Kidney (tissue), 13 donors: ENCODE measurements at regions not wholly inside any gene's neighbourhood (a gene's known extent, or its start where the extent isn't known, plus 50 kb on each side); places are given as distances from the start of the nearest gene placed in this dataset.

ENCODE experiments used
- DNase-seq, 5 donors: peaks; one replicate each; pipeline ENCODE4 v3.0.0-alpha.2; 2013 to 2020
- FAIRE-seq: peaks from 2 replicates; lab custom pipeline; 2012; peaks lifted over from hg19 to GRCh38; lab: Jason Lieb, UNC
- H3K27ac ChIP-seq, 2 donors: one replicate each; pipeline ENCODE4 v1.7.0; 2013; ENCODE audit warnings: low read depth in 2 of 2, low read length in 2 of 2, inconsistent platforms in 1 of 2
- H3K27me3 ChIP-seq: one replicate; pipeline ENCODE4 v1.7.1; 2013; ENCODE audit warnings: low read length, inconsistent platforms; ENCODE audit not compliant: control insufficient read depth, insufficient read depth
- H3K36me3 ChIP-seq, 3 donors: one replicate each; pipeline versions ENCODE4 v1.7.0 to v1.7.1; 2013; ENCODE audit warnings: low read length in 3 of 3, control low read depth in 1 of 3, inconsistent platforms in 1 of 3; ENCODE audit not compliant: insufficient read depth in 3 of 3, control insufficient read depth in 2 of 3
- H3K4me1 ChIP-seq, 3 donors: one replicate each; pipeline versions ENCODE4 v1.7.0 to v1.7.1; 2013; ENCODE audit warnings: low read length in 3 of 3, inconsistent platforms in 1 of 3, low read depth in 1 of 3; ENCODE audit not compliant: control insufficient read depth in 2 of 3, insufficient read depth in 2 of 3
- H3K4me3 ChIP-seq, 3 donors: one replicate each; pipeline versions ENCODE4 v1.7.0 to v1.8.1; 2013; ENCODE audit warnings: low read length in 3 of 3, control low read depth in 1 of 3, inconsistent platforms in 1 of 3
- H3K9ac ChIP-seq, 3 donors: one replicate each; pipeline versions ENCODE4 v1.7.0 to v1.7.1; 2013; ENCODE audit warnings: low read length in 3 of 3, control low read depth in 1 of 3, inconsistent platforms in 1 of 3
- H3K9me3 ChIP-seq, 3 donors: one replicate each; pipeline versions ENCODE4 v1.7.0 to v1.7.1; 2013; ENCODE audit warnings: low read length in 3 of 3, control low read depth in 1 of 3, inconsistent platforms in 1 of 3; ENCODE audit not compliant: control insufficient read depth in 2 of 3, insufficient read depth in 1 of 3
- intact Hi-C: fragments of 100-400 bp; cut with DNase I; formaldehyde crosslinking; loops from one replicate; pipeline ENCODE4 v1.11.1; 2022
- TF ChIP-seq, protein P1 (sequence below): IDR thresholded peaks from 3 replicates; pipeline ENCODE4 v1.5.1; 2012; ENCODE audit warnings: mild to moderate bottlenecking, moderate library complexity, borderline replicate concordance; ENCODE audit not compliant: insufficient read depth; ENCODE audit errors: extremely low read depth
- donor health status: control.
- donor health status: control.
- donor health status: control.
- donor health status: control.
- donor health status: control.
- donor health status: DM: yes; HTN: yes; CAD: no.
- donor health status: Normal renal cell carcinoma (clear cell type).

DNA sequence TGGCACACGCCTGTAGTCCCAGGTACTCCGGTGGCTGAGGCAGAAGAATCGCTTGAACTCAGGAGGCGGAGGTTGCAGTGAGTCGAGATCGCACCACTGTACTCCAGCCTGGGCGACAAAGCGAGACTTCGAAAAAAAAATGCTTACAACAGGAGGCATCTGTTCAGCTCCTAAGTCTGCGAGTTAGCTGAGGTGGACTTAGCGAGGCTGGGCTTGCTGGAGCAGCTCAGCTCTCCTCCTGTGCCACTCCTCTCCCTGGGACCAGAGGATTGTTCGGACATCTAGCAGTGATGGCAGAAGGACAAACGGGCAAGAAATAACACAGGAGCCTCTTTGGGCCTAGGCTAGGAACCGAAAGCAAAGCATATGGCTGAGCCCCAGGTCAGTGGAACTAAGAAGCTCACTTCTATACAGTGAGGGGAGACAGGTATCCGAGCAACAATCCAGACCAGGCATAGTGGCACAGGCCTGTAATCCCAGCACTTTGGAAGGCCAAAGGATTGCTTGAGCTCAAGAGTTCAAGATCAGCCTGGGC lies 260.1 kb downstream of the GLI2 start:
- Histone ChIP-seq H3K36me3 (no peaks in the 10 kb centered on the region), H3K9me3 (no peaks in the 10 kb centered on the region), H3K27me3 (no peaks in the 10 kb centered on the region), H3K9ac (no peak overlapping the region), H3K4me1 (no peaks in the 10 kb centered on the region), H3K4me3 (no peak overlapping the region), H3K27ac (no peak overlapping the region)
- intact Hi-C loops, result no loop called here
- TF ChIP-seq, protein P1, sequence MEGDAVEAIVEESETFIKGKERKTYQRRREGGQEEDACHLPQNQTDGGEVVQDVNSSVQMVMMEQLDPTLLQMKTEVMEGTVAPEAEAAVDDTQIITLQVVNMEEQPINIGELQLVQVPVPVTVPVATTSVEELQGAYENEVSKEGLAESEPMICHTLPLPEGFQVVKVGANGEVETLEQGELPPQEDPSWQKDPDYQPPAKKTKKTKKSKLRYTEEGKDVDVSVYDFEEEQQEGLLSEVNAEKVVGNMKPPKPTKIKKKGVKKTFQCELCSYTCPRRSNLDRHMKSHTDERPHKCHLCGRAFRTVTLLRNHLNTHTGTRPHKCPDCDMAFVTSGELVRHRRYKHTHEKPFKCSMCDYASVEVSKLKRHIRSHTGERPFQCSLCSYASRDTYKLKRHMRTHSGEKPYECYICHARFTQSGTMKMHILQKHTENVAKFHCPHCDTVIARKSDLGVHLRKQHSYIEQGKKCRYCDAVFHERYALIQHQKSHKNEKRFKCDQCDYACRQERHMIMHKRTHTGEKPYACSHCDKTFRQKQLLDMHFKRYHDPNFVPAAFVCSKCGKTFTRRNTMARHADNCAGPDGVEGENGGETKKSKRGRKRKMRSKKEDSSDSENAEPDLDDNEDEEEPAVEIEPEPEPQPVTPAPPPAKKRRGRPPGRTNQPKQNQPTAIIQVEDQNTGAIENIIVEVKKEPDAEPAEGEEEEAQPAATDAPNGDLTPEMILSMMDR, result no peak
- no peak for FAIRE-seq
- DNase-seq, result peak in 1 of 5 donors; percentile 1

DNA sequence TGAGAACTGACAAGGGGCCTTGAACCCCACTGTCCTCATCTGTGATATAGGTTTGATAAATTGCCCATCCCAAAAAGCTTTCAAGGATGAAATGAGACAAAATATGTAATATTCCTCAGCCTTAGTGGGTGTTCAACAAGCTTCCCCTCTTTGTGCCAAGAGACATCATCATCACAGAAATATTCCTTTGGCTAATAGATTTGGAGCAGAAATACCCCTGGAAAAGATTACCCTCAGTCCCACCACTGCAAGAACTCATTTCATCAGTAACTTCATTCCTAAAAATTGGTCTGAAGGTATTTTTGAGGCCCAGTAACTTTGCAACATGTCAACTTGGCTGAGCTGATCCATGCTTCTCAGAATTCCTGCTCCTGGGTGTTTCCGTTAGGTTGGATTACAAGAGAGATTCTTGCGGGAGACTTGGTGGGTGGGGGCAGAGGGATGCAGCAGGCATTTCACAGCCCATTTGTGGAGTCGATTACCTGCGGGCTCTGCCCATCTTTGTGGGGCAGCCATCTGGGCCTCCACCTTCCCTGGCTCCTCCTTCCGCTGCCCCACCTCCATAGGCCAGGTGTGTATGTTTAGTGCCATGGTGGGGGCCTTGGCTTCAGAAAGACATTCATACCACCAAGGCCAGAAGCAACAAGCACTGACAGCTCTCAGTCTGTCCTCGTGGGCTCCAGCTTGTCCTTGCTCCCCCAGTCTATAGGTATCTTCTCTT lies 263.9 kb downstream of the GLI2 start:
- DNase-seq (no peak), FAIRE-seq (no peak)
- Histone ChIP-seq H3K27ac (no peak overlapping the region), H3K9me3 (no peaks in the 10 kb centered on the region), H3K9ac (no peak overlapping the region), H3K4me1 (no peaks in the 10 kb centered on the region), H3K4me3 (no peak overlapping the region), H3K27me3 (no peaks in the 10 kb centered on the region), H3K36me3 (no peaks in the 10 kb centered on the region)
- intact Hi-C loops, result no loop called here
- TF ChIP-seq, protein P1, result no peak

GRCh38 chr2:121000804-121001203 lies 265.1 kb downstream of the GLI2 start:
- DNase-seq (no peak), FAIRE-seq (no peak)
- Histone ChIP-seq H3K36me3 (no peaks in the 10 kb centered on the region), H3K9me3 (no peaks in the 10 kb centered on the region), H3K9ac (no peak overlapping the region), H3K27me3 (no peaks in the 10 kb centered on the region), H3K27ac (no peak overlapping the region), H3K4me3 (no peak overlapping the region), H3K4me1 (no peaks in the 10 kb centered on the region)
- TF ChIP-seq, protein P1, result no peak
- intact Hi-C loops, result no loop called here
